MM.1S (cell line): ENCODE measurements at regions not wholly inside any gene's neighbourhood (a gene's known extent, or its start where the extent isn't known, plus 50 kb on each side); places are given as distances from the start of the nearest gene placed in this dataset.

Experiments used
- CTCF ChIP-seq: fragments of 300-600 bp; sonication (generic); IDR thresholded peaks from 2 replicates; pipeline ENCODE4 v1.5.1; 2016; ENCODE audit warnings: antibody characterized with exemption, low read length, mixed read lengths
- EZH2phosphoT487 ChIP-seq: fragments of 300-600 bp; sonication (generic); IDR thresholded peaks from 2 replicates; pipeline ENCODE4 v1.6.1; 2018; ENCODE audit warnings: antibody characterized with exemption, low read length

- TF ChIP-seq CTCF (peak; percentile 10; the same call in 1 of the 2 replicates), EZH2phosphoT487 (no peak)
These were observed 418.2 kb upstream of the NAALADL2 start for GRCh38 chr3:174440741-174441587.
